Stimulated activated CD8-positive, alpha-beta memory T cell treated with anti-CD3 and anti-CD28 coated beads, Interleukin-2, amount 100 ng/mL, for 1 hour (primary cell): ENCODE measurements at regions not wholly inside any gene's neighbourhood (a gene's known extent, or its start where the extent isn't known, plus 50 kb on each side); places are given as distances from the start of the nearest gene placed in this dataset.

Experiments used
- DNase-seq, 2 donors: peaks; one replicate each; pipeline ENCODE4 v3.0.0-alpha.2; 2020; ENCODE audit warnings: low read depth in 2 of 2

DNA sequence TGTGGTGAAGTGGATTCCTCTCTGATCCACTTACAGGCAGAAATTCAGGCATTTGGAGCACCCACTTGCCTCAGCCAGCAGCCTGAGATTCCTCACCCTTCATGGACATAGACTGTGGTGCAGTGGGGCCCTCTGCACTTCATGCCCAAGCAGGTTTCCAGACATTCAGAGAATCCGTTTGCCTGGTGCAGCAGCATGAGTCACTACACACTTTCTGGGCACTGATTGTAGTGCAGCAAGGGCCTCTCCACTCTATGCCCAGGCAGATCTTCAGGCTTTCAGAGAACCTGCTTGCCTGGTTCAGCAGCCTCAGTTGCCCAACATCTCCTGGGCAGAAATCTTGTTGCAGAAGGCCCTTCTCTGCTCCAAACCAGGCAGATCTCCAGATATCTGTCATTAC lies 920.9 kb downstream of the SLITRK5 start:
- DNase-seq = no peak

DNA sequence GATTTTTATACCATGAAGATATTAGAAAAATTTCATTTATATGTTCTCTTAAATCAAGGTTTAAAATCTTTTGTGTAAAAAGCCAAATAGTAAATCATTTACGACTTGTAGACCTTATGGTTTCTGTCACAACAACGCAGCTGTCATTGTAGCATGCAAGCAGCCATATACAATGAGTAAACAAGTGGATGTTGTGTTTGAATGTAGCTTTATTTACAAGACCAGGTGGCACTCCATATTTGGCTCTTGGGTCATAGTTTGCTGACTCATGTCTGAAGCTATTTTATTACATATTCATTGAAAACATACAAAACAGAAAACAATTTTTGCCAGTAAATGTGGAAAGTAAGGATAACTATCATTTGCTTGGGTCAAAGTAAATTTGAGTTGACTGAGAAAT lies 930.8 kb downstream of the SLITRK5 start:
- no peak for DNase-seq

DNA sequence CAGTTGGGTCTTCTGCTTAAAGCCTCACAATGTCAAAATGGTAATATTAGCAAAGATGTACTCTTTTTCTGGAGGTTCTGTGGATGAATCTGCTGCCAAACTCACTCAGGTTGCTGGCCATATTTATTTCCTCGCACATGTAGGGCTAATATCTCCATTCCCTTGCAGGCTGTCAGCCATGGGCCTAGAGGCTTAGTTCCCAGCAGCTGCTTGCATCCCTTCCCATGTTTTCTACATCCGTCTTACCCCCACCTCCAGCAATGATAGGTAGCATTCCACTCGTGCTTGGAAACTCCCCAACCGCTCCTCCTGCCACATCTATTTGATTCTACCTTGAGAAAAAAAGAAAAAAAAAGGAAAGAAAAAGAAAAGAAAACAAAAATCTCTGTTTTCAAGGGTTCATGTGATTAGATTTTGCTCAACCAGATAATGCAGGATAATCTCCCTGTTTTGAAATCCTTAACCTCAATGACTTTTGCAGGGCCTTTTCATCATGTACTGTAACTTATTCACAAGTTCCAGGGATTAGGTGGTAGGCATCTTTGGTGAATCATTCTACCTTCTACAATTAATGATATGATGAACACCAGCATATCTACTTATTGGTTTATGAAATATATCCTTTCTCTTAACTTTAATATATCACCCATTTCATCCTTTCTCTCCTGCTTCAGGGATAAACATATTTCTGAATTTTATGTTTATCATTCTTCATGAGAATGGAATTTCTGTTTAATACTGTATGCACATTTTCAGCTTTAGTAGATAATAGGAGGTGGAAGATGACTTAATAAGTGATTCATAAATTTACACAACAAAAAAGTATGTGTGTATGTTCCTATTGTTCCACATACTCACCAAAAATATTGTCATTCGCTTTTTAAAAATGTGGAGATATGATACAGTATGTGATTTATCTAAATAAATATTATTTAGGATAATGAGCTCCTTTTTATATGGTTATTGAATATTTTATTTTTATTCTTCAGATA lies 931.9 kb downstream of the SLITRK5 start:
- no peak for DNase-seq

DNA sequence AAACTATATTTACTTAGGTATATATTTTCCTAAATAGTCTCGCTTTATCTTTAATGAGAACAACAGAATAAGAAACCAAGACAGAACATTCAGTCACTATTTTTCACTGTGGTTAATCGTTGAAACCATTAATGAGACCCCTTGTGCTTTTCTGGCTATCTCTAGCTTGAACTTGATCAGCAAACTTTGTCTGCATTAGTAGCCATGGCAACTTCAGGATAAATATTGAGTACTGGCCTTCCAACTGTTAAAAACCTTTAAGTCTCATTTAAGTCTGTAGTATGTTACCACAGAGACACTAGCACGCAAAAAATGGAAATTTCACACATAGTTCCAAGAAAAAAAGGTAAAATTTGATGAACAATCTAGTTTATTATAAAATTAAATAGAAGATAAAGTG lies 946.0 kb downstream of the SLITRK5 start:
- DNase-seq = no peak

DNA sequence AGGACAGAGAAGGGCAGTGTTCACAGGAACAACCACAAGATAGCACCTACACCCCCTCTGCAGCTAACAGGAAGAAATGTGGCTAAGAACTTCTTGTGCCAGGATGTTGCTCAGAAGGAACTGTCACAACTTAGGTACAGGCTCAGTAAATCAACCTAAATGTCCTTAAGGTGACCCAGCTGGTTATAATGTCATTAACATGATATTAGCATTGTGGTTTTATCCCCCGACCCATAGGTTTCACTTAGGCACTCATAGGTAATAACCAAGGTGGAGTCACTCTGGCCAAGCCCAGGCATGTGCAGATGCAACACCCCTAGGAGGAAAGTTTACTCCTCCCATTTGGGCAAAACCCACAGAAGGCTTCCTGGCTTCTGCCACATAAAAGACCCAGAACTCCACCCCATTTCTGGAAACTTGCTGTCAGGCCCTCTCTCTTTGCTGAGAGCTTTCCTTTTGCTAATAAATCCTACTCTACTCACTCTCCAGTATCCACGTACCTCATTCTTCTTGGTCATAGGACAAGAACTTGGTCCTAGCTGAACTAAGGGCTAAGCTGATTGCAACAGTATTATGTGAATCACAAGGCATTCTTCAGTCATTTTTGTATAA lies 951.3 kb downstream of the SLITRK5 start:
- DNase-seq = peak; percentile 7 to 14

DNA sequence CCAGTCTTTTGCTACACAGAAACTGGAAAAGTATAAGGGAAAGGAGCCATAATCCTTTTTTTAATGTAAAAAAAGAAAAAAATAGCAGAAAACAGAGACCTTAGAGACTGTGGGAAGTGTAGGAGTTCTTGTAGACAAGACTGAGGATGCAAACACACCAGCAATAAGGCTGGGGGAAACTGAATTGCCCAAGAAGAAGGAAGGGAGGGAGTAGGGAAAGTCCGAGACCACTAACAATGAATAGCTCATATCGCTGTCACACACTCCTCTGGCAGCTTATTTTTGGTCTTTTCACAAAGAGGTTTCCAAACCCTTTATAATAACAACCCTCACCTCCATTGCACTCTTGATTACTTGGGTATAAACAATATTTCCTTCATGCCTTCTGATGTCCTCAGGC lies 952.0 kb downstream of the SLITRK5 start:
- no peak for DNase-seq

DNA sequence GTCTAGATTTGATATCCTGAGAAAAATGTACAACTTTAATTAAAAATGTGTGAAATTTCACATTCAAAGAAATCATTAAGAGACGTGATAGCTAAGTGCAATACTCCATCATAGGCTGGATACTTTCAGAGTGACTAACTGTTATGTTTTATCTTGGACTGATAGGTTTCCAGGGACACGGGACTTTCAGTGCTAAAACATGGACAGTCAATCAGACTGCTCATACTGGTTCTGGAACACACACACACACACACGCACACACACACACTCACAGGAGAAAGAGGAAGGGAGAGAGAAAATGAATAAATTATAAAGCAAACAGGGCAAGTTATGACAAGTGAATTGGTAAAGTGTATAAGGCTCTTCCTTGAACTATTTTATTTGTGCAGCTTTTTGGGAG lies 955.9 kb downstream of the SLITRK5 start:
- no peak for DNase-seq

DNA sequence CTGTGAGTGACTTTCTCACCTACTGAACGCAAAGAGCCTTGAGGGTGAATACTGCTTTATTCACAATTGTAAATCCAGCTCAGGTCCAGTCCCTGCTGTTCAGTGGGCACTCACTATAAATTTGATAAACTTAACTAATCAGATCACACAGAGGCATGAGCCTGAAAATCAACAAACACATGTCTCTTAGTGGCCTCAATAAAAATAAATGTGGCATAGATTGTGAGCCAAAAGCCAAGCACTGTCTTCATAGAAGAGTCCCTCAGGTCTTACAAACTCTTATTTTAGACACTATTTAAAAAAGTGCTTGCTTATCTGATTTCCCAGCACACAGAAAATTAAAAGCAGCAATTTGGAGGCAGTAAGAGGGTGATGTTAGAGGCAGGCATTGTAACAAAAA lies 957.7 kb downstream of the SLITRK5 start:
- DNase-seq = no peak

DNA sequence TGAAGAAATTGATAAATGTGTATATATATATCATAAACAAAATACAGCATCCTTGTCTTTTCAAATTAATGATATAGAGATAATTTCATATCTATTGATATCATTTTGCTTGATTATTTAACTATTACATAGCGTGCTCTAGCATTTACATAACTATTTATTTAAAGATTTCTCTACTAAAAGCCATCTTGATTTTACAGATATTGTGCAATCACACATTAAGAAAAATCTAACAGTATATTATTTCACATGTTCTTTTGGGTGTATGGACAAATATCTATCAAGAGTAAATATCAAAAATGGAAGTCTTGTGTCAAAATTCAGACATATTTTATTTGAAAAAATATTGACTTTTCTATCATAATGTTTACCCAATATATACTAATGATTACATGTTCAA lies 966.8 kb downstream of the SLITRK5 start:
- DNase-seq = no peak

DNA sequence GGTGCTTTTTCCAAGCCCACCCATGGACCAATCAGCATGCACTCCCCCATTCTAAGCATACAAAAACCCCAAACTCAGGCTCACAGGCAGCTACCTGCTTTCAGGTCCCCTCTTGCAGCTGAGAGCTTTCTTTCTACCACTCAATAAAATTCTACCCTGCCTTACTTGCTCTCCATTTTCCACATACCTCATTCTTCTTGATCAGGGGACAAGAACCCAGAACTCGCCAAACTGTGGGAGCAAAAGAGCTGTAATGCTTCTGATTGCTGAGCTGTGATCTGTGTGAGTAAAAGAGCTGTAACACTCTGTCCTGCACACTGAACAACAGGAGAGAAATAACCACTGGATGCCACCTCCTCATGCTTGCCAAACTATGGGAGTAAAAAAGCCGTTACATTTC lies 972.1 kb downstream of the SLITRK5 start:
- DNase-seq = no peak

DNA sequence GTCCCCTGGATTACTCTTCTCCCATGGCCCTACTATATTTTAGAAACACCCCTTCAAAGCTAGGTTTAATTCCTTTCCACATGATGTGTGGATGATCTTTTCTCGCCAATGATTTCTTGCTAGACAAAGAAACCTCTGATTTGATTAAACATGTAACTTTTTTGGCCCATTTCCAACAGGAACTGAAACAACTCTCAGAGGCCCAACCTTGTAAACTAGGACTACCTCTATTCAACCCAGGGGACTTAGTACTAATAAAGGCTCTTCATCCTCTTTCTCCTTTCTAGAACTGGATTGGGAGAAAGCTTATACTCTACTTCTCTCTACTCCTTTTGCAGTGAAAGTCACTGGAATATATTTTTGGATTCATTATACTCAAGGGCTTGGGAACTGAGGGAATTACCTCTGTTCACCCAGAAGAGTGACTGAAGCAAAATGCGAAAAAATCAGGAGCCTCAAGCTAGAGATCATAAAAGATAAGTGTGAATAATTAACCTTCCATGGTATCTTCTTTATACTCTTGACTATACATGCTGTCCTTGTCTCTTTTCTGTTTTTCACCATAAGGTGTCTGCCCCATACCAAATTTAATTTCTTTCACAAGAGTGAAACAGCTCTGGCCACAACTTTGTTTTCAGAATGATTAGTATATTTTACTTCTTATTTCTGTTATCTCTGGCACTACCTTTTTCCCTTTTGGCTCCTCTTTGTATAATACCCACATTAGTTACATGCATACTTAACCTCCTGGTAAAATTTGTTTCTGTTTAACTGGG lies 977.6 kb downstream of the SLITRK5 start:
- DNase-seq = no peak

DNA sequence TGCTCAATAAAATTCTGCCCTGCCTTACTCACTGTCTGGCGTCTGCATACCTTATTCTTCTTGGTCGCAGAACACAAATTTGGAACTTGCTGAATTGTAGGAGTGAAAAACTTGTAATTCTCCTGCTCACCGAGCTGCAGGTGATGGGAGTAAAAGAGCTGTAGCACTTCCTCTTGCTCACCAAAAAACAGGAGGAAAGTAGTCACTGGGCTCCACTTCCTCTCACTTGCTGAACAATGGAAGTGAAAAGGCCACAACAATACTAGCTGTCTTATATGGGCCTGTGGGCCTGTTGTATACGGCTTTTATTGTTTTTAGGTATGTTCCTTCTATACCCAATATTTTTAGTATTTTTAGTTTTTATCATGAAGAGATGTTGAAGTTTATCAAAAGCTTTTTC lies 978.7 kb downstream of the SLITRK5 start:
- DNase-seq = no peak

DNA sequence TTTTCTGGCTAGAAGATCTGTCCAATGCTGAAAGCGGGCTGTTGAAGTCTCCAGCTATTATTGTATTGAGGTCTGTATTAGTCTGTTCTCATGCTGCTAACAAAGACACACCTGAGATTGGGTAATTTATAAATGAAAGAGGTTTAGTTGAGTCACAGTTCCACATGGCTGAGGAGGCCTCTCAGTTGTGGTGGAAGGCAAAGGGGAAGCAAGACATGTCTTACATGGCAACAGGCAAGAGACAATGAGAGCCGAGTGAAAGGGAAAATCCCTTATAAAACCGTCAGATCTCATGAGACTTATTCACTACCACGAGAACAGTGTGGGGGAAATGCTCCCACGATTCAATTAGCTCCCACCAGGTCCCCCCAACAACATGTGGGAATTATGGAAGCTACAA lies 980.4 kb downstream of the SLITRK5 start:
- no peak for DNase-seq

DNA sequence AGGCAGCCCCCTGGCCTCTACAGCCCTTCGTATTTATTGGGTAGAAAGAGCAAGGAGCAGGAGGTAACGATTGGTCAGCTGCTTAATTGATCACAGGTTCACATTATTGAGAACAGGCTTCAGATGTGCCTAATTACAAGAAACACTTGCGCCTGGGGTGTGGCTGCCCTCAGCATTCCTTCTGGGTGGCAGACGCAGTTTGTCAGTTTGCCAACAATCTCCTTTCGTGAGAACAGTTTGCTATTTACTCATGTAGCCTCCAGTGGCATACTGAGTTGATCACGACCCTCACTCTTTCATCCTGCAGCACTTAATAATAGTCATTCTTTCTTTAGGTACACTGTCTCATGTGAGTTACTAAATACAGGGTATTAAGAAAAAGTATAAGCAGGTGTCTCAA lies 985.6 kb downstream of the SLITRK5 start:
- no peak for DNase-seq

DNA sequence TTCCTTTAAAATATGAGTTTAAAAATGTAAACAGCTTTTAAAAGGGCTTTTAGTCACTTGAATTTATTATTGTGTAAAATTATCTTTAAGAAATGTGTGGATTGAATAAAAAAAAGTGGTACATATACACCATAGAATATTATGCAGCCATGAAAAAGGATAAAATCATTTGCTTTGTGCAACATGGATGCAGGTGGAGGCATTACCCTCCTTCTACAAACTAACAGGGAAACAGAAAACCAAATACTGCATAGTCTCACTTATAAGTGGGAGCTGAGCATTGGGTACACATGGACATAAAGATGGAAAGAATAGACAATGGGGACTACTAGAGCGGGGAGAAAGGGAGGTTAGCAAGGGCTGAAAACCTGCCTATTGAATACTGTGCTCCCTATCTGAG lies 999.3 kb downstream of the SLITRK5 start:
- DNase-seq = no peak

DNA sequence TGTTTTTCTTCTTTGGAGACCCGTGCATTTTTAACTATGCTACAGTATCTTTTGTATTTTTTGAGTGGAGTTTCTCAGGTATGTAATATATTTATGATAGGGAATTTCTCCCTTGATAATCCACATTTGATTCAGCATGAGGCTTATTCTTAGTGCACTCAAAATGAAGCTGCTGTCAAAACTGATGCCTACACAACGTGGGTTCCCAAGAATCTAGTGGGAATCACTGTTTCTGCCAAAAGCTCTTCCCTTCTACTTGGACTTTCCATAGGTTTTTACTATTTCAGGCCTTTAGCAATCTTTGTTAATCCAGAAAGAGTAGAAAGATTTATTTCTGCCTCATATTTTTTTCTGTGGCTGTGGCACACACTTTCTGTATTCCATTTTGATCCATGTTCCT lies 1003.7 kb downstream of the SLITRK5 start:
- DNase-seq = no peak

DNA sequence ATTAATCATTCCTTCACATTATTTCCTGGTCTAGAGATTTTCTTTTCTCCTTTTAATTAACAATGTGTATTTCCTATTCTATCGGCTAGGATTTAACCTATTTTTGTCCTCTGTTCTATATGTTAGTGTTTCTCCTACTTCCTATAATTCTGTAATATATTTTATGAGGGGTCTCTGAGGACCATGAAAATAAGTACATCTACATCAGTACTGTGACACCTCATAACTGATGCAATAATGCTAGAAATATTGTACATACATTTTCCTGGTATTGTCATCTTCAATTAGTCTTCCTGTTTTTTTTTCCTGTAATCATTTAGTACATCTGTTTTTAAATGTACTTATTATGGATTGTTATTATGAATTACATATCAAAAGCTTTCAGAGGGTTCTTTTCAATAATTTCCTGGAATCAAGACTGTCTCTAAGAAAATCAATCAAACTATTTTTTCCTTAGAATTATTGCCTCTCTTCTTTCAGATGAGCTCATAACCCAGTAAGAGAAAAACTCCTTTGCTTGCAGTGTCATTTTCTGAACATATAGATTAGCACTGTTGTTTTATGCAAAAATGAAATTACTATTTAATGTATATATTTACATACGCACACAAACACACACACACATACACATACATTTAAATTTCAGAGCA lies 1004.3 kb downstream of the SLITRK5 start:
- no peak for DNase-seq

DNA sequence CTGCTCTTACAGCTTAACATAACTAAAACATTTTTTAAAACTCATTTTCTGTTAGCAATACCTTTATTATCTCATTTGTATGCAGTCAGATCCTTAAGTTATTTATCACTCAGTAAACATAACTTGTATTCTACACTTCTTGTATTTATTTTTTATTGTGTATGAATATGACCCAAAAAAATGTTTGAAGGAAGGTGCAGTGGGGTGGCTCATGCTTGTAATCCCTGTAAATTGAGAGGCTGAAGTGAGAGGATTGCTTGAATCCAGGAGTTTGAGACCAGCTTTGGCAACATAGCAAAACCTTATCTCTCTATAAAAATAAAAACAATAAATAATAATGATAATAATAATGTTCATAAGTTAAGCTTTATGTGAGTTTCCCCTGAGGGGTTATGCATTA lies 1004.8 kb downstream of the SLITRK5 start:
- no peak for DNase-seq

DNA sequence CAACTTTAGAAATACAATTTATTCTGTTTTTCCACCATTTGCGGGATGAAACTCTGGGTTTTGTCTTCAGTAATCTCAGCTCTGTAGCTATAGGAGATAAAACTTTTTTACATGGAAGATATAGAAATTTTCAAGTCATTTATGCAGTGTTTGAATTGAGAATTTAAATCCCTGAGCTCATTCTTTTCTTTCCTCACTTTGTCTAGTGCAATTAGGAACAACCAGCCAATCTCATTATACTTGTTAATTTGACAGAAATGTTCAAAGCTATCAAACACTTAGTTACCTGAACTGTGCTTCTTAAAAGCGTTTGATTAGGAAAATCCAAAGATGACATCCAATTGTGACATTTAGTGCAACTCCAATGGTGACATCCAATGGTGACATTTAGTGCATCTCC lies 1014.3 kb downstream of the SLITRK5 start:
- DNase-seq = no peak

DNA sequence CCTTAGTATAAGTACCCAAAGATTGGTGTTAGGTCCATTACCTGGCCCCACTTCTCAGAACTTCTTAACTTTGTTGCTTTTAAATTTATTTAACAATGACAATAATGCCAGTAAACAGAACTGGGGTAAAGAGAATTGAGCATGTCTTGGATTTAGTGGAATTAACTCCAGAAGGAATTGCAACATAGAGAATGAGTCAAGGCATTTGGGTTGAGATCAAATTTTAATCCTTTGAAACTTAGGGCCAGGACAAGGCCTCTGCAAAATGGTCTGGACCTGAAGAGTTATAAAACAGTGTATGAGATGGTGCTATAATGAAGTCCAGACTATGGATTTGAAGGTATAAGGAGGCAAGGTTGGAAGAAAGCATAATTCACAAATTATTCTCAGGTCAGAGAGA lies 1030.4 kb downstream of the SLITRK5 start:
- DNase-seq = no peak

DNA sequence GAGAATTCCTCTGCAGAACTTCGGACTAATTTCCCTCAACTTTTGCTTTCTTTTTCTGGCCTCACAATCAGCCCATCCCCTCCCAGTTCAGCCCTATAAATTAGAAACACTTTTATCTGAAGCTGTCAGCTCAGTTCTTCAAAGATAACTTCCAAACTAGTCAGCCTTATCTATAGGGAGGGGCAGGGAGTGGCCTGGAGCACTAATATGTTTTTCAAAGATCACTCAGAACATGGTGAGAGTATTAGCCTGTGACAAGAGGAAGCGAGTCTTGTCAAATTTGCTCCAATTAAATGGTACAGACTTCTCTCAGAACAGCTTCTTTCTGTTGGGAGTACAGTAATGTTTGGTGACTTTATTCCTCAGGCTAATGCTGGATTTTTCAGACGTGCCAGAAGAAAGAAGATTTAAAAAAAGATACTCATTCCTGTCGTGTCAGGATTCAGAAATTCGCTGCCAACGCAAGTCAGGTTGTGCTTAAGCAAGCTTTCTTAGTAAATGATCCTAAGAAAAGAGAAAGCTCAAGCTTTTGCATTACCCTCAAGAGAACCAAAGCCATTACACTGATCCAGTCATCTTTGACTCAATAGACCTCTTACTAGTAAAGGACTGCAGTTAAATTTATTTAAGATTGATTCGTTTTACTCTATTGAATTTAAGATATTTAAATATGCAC lies 1033.6 kb downstream of the SLITRK5 start:
- DNase-seq = no peak

DNA sequence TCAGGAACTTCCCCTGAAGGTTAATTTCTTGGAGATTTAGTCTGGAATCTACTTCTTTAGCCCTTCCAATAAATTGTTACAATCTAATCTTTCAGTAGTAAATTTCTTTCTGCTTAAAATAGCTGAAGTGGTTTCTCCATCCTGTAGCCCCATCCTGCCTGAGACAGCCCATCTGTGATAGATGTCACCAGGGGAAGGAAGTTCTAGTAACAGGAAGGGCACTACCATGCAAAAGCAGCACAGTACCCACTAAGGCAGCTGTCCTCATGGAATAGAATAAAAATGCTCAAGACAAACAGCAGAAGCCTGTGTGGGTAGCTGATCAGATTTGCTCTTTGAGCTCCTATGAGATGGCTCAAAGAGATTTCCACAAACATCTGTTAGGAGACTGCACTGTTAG lies 1036.5 kb downstream of the SLITRK5 start:
- no peak for DNase-seq
